Sigmoid colon (tissue), 4 donors: ENCODE measurements at regions not wholly inside any gene's neighbourhood (a gene's known extent, or its start where the extent isn't known, plus 50 kb on each side); places are given as distances from the start of the nearest gene placed in this dataset.

ENCODE experiments used
- POLR2A ChIP-seq, 2 donors: fragments of 450-650 bp; IDR thresholded peaks; one replicate each; pipeline ENCODE4 v1.6.1; 2016; ENCODE audit warnings: antibody characterized with exemption in 2 of 2, mild to moderate bottlenecking in 2 of 2, moderate library complexity in 2 of 2
- POLR2AphosphoS5 ChIP-seq, 4 donors: sonication (generic); formaldehyde crosslinking; IDR thresholded peaks; one replicate each; pipeline ENCODE4 v1.6.1; 2017; ENCODE audit warnings: antibody characterized with exemption in 4 of 4
- TF ChIP-seq, protein P1 (sequence below), 4 experiments: fragments of 450-650 bp in 3 of 4; fragments of 200-600 bp in 1 of 4; IDR thresholded peaks; one replicate each; pipeline ENCODE4 v1.5.1; 2016 to 2019; ENCODE audit warnings: antibody characterized with exemption in 4 of 4, mild to moderate bottlenecking in 3 of 4, moderate library complexity in 2 of 4

GRCh38 chr15:54772663-54773062 lies 424.1 kb downstream of the RSL24D1 start:
- TF ChIP-seq, protein P1, sequence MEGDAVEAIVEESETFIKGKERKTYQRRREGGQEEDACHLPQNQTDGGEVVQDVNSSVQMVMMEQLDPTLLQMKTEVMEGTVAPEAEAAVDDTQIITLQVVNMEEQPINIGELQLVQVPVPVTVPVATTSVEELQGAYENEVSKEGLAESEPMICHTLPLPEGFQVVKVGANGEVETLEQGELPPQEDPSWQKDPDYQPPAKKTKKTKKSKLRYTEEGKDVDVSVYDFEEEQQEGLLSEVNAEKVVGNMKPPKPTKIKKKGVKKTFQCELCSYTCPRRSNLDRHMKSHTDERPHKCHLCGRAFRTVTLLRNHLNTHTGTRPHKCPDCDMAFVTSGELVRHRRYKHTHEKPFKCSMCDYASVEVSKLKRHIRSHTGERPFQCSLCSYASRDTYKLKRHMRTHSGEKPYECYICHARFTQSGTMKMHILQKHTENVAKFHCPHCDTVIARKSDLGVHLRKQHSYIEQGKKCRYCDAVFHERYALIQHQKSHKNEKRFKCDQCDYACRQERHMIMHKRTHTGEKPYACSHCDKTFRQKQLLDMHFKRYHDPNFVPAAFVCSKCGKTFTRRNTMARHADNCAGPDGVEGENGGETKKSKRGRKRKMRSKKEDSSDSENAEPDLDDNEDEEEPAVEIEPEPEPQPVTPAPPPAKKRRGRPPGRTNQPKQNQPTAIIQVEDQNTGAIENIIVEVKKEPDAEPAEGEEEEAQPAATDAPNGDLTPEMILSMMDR (IDR thresholded peaks at IDR 0.05): no peak
- TF ChIP-seq POLR2AphosphoS5 (IDR thresholded peaks at IDR 0.05) (no peak), POLR2A (IDR thresholded peaks at IDR 0.05) (no peak)
